ENCODE measurements at regions not wholly inside any gene's neighbourhood (a gene's known extent, or its start where the extent isn't known, plus 50 kb on each side); places are given as distances from the start of the nearest gene placed in this dataset.

GRCh38 chr3:6736836-6737629 lies 123.9 kb upstream of the GRM7 start:
- no peak for DNase-seq
- H3K36me3 ChIP-seq, result no peaks in the 10 kb centered on the region
- intact Hi-C loops (cut with DNase I), result no loop called here
- no peaks in the 10 kb centered on the region for H3K27me3 ChIP-seq
- no peak overlapping the region for H3K27ac ChIP-seq
- TF ChIP-seq POLR2AphosphoS5 (IDR thresholded peaks at IDR 0.05) (no peak), CTCF (IDR thresholded peaks at IDR 0.05) (no peak), EP300 (IDR thresholded peaks at IDR 0.05) (no peak), POLR2A (IDR thresholded peaks at IDR 0.05) (no peak)
- 80 to 92% methylated on average over 5 of the region's 5 CpGs for WGBS, 2 donors
- H3K4me1 ChIP-seq, result no peaks in the 10 kb centered on the region
- H3K9me3 ChIP-seq, result no peaks in the 10 kb centered on the region
- no peak overlapping the region for H3K4me3 ChIP-seq

- H3K4me1 ChIP-seq, result no peaks in the 10 kb centered on the region
- intact Hi-C loops (cut with DNase I), result no loop called here
- H3K9me3 ChIP-seq, result no peaks in the 10 kb centered on the region
- DNase-seq, result no peak
- no peak overlapping the region for H3K27ac ChIP-seq
- WGBS, 2 donors, result 93 to 96% methylated on average over 2 of the region's 2 CpGs
- no peaks in the 10 kb centered on the region for H3K27me3 ChIP-seq
- no peak overlapping the region for H3K4me3 ChIP-seq
- TF ChIP-seq POLR2A (IDR thresholded peaks at IDR 0.05), result no peak
- no peak for TF ChIP-seq EP300 (IDR thresholded peaks at IDR 0.05)
- TF ChIP-seq POLR2AphosphoS5 (IDR thresholded peaks at IDR 0.05), result no peak
- TF ChIP-seq CTCF (IDR thresholded peaks at IDR 0.05), result no peak
- no peaks in the 10 kb centered on the region for H3K36me3 ChIP-seq
Observed at GRCh38 chr3:6737630-6738029, 123.3 kb upstream of the GRM7 start.

GRCh38 chr3:6739288-6739687 lies 121.6 kb upstream of the GRM7 start:
- 41 to 44% methylated on average over 3 of the region's 3 CpGs for WGBS, 2 donors
- Histone ChIP-seq H3K9me3 (no peaks in the 10 kb centered on the region), H3K27me3 (no peaks in the 10 kb centered on the region), H3K36me3 (no peaks in the 10 kb centered on the region), H3K27ac (no peak overlapping the region), H3K4me3 (no peak overlapping the region), H3K4me1 (no peaks in the 10 kb centered on the region)
- TF ChIP-seq POLR2AphosphoS5 (IDR thresholded peaks at IDR 0.05) (no peak), EP300 (IDR thresholded peaks at IDR 0.05) (no peak), CTCF (IDR thresholded peaks at IDR 0.05) (no peak), POLR2A (IDR thresholded peaks at IDR 0.05) (no peak)
- intact Hi-C loops (cut with DNase I), result no loop called here
- no peak for DNase-seq

DNA sequence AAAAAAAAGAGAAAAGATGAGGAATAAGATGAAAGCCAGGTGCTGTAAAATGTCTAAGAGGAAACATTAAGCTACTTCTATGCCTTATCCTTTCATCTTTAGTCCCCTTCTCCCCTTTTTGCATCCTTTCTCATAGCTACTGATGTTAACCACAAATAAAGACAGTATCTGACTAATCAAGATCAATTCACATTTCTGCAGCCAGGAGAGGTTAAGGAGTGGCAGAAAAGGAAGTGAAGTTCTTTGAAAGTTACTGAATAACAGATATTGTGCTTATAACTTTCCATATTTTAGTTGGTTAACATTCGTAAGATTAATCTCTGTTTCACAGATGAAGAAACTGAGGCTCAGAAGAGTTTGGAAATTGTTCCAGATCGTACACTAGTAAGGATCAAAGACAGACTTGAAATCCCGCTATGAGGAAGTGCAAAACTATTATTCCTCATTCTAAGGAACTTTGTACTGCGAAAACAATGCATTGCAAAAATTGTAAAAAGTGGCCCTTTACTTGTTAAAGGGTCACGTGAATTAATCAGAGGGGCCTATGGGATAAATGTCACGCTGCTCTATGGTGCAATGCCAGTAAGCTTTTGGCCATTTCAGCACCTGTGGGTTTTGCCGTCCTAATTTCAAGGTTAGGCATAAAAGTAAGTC lies 117.7 kb upstream of the GRM7 start:
- Histone ChIP-seq H3K9me3 (no peaks in the 10 kb centered on the region), H3K36me3 (no peaks in the 10 kb centered on the region), H3K4me3 (no peak overlapping the region), H3K27me3 (no peaks in the 10 kb centered on the region), H3K27ac (no peak overlapping the region), H3K4me1 (no peaks in the 10 kb centered on the region)
- WGBS, 2 donors, result 22 to 71% methylated on average over 7 of the region's 7 CpGs
- TF ChIP-seq CTCF (IDR thresholded peaks at IDR 0.05) (no peak), POLR2A (IDR thresholded peaks at IDR 0.05) (no peak), POLR2AphosphoS5 (IDR thresholded peaks at IDR 0.05) (no peak), EP300 (IDR thresholded peaks at IDR 0.05) (no peak)
- intact Hi-C loops (cut with DNase I), result no loop called here
- DNase-seq, result no peak
